ENCODE measurements at regions not wholly inside any gene's neighbourhood (a gene's known extent, or its start where the extent isn't known, plus 50 kb on each side); places are given as distances from the start of the nearest gene placed in this dataset.
"Not testable (repeated sequence)": the region's sequence is repeated elsewhere in the genome, so short reads cannot be mapped to it uniquely, and the experiment has no call there.

DNA sequence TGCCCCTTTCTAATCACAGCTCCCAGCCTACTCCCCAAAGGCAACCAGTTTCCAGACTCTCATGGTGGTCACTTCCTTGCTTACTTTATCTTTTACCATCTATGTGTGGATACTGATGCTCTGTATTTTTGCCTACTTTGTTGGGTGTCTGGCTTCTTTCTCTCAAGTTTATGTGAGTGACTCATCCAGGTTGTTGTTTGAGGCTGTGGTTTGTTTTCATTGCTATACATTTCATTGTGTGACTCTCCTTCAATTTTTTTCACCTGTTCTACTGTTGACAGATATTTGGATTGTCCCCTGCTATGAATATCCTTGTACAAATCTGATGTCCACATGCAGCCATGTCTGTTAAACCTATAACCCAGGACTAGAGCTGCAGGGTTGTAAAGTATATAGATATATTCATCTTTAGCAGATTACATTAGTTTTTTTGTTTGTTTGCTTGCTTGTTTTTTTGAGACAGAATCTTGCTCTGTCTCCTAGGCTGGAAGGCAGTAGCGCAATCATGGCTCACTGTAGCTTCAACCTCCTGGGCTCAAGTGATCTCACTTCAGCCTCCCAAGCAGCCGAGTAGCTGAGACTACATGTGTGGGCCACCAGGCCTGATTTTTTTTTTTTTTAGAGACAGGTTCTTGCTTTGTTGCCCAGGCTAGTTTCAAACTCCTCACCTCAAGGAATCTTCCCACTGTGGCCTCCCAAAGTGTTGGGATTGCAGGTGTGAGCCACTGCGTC lies 72.9 kb upstream of the EEF1E1 start:
- no peak for DNase-seq

DNA sequence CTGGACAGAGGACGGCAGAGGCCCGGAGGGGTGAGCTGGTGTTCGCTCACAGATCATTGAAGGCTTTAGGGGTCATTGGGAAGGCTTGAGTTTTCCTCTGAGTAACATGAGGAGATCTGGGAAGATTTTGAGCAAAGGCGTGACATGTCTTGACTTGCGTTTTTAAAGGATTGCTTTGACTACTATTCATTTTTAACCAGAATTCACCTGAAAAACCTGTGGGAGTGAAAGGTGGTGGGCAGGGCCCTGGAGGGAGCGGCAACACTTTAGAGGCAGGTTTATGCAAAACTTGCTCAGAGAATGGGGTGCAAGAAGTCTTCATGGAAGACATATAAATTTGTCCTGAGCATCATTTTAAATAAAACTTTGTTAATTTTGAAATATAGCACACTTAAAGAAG lies 72.2 kb upstream of the EEF1E1 start:
- no peak for DNase-seq

DNA sequence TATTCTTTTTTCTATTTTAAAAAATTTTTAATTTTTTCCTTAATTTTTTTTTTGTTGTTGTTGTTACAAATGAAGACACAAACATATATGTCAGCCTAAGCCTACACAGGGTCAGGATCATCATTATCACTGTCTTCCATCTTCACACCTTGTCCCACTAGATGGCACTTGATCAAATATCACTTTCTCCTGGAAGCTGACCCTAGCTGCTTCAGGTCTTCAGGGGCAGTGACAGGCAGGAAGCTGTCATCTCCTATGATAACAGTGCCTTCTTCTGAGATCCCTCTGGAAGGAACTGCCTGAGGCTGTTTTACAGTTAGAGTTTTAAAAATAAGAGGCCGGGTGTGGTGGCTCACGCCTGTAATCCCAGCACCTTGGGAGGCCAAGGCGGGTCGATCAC lies 70.2 kb upstream of the EEF1E1 start:
- no peak for DNase-seq

DNA sequence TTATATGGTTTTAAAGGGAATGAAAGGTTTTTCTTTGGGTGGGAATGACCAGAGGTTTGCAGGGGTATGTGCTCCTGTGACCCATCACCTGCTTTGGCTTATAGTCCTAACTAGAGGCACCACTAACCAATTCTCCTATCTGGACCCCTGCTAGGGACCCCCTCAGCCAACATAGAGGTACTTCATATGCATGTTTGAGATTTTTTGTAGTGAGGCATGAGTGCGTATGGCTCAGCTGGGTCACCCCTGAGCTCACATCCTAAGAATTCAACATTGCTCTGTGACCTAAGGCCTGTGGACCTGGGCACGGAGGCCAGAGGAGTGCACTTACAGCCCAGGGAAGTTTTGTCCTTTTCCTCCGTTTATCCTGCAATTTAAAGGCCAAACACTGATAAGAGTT lies 68.4 kb upstream of the EEF1E1 start:
- no peak for DNase-seq

DNA sequence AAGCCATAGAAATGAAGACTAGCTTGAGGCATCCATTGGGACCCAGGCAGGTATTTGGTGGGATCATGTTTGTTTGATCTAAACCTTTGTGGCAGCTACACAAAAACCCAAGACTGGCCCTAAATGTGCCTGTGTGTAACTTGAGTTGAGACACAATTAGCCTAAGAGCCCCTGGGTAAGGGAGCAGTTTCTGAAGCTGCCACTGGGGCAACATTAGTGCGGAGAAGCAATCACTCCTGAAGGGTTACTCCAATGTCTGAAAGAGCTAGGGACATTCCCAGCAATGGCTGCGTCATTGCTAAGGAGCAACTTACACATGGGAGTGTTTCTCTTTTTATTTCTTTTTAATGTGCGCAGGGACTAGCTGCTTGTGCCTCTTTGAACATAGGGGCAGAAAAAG lies 67.9 kb upstream of the EEF1E1 start:
- DNase-seq = no peak

DNA sequence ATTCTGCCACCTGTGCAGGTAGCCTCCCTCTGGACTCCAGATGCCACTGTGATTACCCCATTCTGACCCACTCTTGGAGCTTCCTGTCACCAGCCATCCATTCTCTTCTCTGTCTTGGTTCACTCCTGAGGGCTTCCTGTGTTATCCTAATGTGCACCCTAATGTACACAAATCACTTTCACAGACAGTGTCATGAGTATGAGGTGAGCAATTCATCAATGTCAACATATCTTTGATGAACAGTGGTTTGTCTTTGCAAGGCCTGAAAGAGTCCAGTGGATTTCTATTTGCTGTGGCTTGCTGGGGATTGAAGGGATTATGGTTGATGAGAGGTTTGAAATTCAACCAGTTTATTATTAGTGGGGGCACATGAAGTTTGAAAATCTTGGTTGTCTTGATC lies 63.8 kb upstream of the EEF1E1 start:
- DNase-seq = no peak

DNA sequence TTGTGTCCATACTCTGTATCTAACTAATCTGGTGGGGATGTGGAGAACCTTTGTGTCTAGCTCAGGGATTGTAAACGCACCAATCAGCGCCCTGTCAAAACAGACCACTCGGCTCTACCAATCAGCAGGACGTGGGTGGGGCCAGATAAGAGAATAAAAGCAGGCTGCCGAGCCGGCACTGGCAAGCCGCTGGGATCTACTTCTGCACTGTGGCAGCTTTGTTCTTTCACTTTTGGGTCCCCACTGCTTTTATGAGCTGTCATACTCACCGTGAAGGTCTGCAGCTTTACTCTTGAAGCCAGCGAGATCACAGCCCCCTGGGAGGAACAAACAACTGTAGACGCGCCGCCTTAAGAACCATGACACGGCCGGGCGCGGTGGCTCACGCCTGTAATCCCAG lies 62.7 kb upstream of the EEF1E1 start:
- not testable (repeated sequence) for DNase-seq

DNA sequence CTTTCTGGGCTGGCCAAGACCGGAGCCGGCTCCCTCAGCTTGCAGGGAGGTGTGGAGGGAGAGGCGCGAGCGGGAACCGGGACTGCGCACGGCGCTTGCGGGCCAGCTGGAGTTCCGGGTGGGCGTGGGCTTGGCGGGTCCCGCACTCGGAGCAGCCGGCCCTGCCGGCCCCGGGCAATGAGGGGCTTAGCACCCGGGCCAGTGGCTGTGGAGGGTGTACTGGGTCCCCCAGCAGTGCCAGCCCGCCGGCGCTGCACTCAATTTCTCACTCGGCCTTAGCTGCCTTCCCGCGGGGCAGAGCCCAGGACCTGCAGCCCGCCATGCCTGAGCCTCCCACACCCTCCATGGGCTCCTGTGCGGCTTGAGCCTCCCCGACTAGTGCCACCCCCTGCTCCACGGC lies 61.9 kb upstream of the EEF1E1 start:
- not testable (repeated sequence) for DNase-seq

DNA sequence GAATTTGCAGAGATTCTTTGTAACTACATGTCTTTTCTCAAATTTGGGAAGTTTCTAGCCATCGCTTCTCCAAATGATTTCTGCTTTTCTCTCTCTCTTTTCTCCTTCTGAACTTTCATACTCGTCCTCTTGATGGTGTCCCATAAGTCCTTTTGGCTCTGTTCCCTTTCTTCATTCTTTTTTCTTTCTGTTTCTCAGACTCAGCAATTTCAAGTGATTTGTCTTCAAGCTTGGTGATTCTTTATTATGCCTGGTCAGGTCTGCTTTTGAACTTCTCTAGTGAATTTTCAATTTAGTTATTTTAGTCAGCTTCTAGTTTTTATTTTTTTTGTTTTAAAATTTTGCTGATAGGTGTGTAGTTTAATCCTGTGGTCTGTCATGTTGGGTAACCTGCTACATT lies 57.6 kb upstream of the EEF1E1 start:
- DNase-seq = no peak

DNA sequence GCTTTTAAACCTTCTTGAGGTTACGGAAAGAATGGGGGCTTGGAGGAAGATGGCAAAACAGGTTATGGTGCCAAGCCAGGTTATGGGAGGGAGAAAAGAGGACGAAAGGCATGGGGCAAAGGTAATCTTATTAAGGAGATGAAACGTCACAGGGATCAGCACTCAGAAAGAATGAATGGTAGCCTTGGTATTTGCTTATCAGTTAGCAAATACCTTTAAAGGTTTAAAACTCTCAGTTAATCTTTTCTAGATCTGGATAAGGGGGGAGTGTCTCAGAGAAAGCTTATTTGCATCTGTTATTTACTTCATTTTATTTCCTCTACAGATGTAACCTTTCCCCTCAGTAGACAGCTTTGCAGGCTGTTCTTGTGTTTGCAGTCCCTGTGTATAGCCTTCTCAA lies 55.5 kb upstream of the EEF1E1 start:
- DNase-seq = no peak

DNA sequence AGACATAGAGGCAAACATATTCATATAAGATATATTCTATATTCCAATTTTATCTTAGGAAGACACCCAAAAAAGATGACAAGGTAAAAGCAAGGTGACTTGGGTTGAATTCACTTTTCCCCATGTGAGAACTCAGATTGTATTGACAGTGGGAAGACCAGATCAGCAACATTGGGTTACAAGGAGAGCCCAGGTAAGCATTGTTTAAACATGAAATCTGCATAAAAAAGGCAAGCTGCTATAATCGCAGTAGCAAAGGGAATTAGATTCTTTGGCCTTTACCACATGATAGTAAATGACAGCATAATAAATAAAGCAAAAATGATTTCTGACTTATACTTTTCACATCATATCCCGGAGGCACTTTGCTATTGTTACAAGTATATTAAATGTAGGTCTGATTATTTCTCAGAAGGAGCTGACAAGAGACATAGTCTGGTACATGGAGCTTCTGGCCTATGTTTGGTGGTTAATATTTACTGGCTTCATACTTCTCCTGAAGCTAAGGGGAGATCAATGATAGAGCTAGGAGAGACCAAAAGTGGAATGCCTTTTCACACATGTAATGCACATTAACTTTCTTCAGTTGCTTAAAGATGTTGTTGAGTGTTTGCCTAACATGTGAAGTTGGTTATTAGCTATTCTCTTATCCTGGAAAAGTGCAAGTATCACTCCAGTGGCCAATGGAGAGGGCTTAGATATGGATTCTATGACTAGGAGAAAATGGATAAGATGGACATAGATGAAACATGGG lies 53.1 kb upstream of the EEF1E1 start:
- no peak for DNase-seq

Measured in activated CD4-positive, alpha-beta T cell treated with anti-CD3 and anti-CD28 coated beads for 48 hours (primary cell).